GM19035 (cell line): ENCODE measurements at regions not wholly inside any gene's neighbourhood (a gene's known extent, or its start where the extent isn't known, plus 50 kb on each side); places are given as distances from the start of the nearest gene placed in this dataset.

ENCODE experiments used
- ATAC-seq: cut with Tn5 transposase; IDR thresholded peaks from one replicate; pipeline ENCODE4 v1.9.1; 2021; ENCODE audit not compliant: unreplicated experiment

- ATAC-seq = no peak
Measured at GRCh38 chr13:69450245-69450644, 657.4 kb upstream of the ATXN8OS start.

GRCh38 chr13:69425235-69425634 lies 682.4 kb upstream of the ATXN8OS start:
- ATAC-seq = no peak

GRCh38 chr13:69423844-69424243 lies 683.8 kb upstream of the ATXN8OS start:
- ATAC-seq = no peak

- no peak for ATAC-seq
Measured at GRCh38 chr13:69418319-69418718, 689.3 kb upstream of the ATXN8OS start.

GRCh38 chr13:69410761-69411160 lies 696.9 kb upstream of the ATXN8OS start:
- ATAC-seq = no peak

GRCh38 chr13:69391756-69392155 lies 715.9 kb upstream of the ATXN8OS start:
- ATAC-seq = no peak

- ATAC-seq = no peak
Measured at GRCh38 chr13:69389899-69390298, 717.7 kb upstream of the ATXN8OS start.

- ATAC-seq = no peak
Measured at GRCh38 chr13:69373747-69374425, 733.7 kb upstream of the ATXN8OS start.

- no peak for ATAC-seq
Measured at GRCh38 chr13:69363360-69363759, 744.3 kb upstream of the ATXN8OS start.

- ATAC-seq = no peak
Measured at GRCh38 chr13:69331245-69331644, 776.4 kb upstream of the ATXN8OS start.

GRCh38 chr13:69324090-69324886 lies 783.3 kb upstream of the ATXN8OS start:
- ATAC-seq = no peak

GRCh38 chr13:69319656-69320055 lies 788.0 kb upstream of the ATXN8OS start:
- no peak for ATAC-seq

GRCh38 chr13:69315039-69315438 lies 792.6 kb upstream of the ATXN8OS start:
- ATAC-seq = no peak

- no peak for ATAC-seq
Measured at GRCh38 chr13:69306766-69307165, 800.9 kb upstream of the ATXN8OS start.

GRCh38 chr13:69300131-69300530 lies 807.5 kb upstream of the ATXN8OS start:
- no peak for ATAC-seq

- no peak for ATAC-seq
Measured at GRCh38 chr13:69296130-69296529, 811.5 kb upstream of the ATXN8OS start.

GRCh38 chr13:69292789-69293425 lies 814.7 kb upstream of the ATXN8OS start:
- peak; percentile 56 for ATAC-seq

GRCh38 chr13:69291292-69291906 lies 816.2 kb upstream of the ATXN8OS start:
- ATAC-seq = no peak

- no peak for ATAC-seq
Measured at GRCh38 chr13:69288026-69288425, 819.6 kb upstream of the ATXN8OS start.

- ATAC-seq = peak; percentile 50
Measured at GRCh38 chr13:69287050-69287698, 820.5 kb upstream of the ATXN8OS start.

GRCh38 chr13:69283837-69284236 lies 823.8 kb upstream of the ATXN8OS start:
- ATAC-seq = no peak
